Activated B cell treated with CpG ODN at 0.5 μM for 24 hours (primary cell): ENCODE measurements at regions not wholly inside any gene's neighbourhood (a gene's known extent, or its start where the extent isn't known, plus 50 kb on each side); places are given as distances from the start of the nearest gene placed in this dataset.

Source experiments
- ATAC-seq: fragments of 200-7000 bp; cut with Tn5 transposase; one replicate; pipeline ENCODE4 v1.10.0; 2021; ENCODE audit warnings: low read depth, mild to moderate bottlenecking, moderate library complexity
- CTCF ChIA-PET: fragments of 350-600 bp; sonication (Branson Sonifier 250); formaldehyde crosslinking; loops from one replicate; lab custom pipeline; 2021; ENCODE audit warnings: antibody characterized with exemption; lab: Charles Lee
- POLR2A ChIA-PET: fragments of 350-600 bp; sonication (Branson Sonifier 250); formaldehyde crosslinking; loops from one replicate; lab custom pipeline; 2021; ENCODE audit warnings: antibody characterized with exemption; lab: Charles Lee
- DNase-seq: peaks from one replicate; pipeline ENCODE4 v3.0.0; 2022
- H3K27ac Mint-ChIP-seq: one replicate; pipeline ENCODE4 v1.8.0; 2020; ENCODE audit warnings: mixed read lengths
- H3K27me3 Mint-ChIP-seq: one replicate; pipeline ENCODE4 v1.8.0; 2021; ENCODE audit warnings: mixed read lengths
- H3K36me3 Mint-ChIP-seq: one replicate; pipeline ENCODE4 v1.8.0; 2021; ENCODE audit warnings: low read depth, mixed read lengths
- H3K4me1 Mint-ChIP-seq: one replicate; pipeline ENCODE4 v1.8.0; 2021; ENCODE audit warnings: mixed read lengths
- H3K4me3 Mint-ChIP-seq: one replicate; pipeline ENCODE4 v1.8.0; 2020; ENCODE audit warnings: mild to moderate bottlenecking, mixed read lengths
- H3K9me3 Mint-ChIP-seq: one replicate; pipeline ENCODE4 v1.8.0; 2020; ENCODE audit warnings: mixed read lengths
- CTCF ChIP-seq: fragments of 200-600 bp; IDR thresholded peaks from one replicate; pipeline ENCODE4 v1.8.0; 2022; ENCODE audit warnings: antibody characterized with exemption, mild to moderate bottlenecking
- intact Hi-C: fragments of 100-400 bp; cut with micrococcal nuclease; formaldehyde crosslinking; loops from one replicate; pipeline ENCODE4 v1.15.1; 2024

DNA sequence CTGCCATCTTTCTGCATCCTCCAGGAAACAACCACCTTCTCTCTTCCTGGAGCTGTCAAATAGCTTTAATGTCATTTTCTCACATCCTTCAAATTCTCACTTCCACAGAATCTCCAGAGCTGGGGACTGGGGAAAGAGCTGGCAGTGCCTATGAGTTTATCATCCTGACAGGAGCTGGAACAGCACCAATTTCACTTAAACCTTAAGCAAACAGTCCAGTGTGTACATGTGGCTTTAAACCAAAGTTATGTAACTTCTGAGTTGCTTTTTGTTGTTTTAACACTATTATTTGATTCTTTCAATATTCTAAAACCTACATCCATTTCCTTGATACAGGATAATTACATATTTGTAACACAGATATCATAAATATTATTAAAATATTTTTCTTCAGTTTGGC lies 331.5 kb upstream of the ARGLU1 start:
- ChIA-PET POLR2A (no interaction called here), CTCF (no interaction called here)
- no peak for ATAC-seq
- DNase-seq: no peak
- H3K4me1 Mint-ChIP-seq: no peaks in the 10 kb centered on the region
- no peaks in the 10 kb centered on the region for H3K36me3 Mint-ChIP-seq
- peaks cover 3% of the 10 kb centered on the region for H3K27me3 Mint-ChIP-seq
- no peak for TF ChIP-seq CTCF
- H3K4me3 Mint-ChIP-seq: no peak overlapping the region
- H3K9me3 Mint-ChIP-seq: peaks cover 3% of the 10 kb centered on the region
- H3K27ac Mint-ChIP-seq: no peak overlapping the region
- intact Hi-C loops: no loop called here

DNA sequence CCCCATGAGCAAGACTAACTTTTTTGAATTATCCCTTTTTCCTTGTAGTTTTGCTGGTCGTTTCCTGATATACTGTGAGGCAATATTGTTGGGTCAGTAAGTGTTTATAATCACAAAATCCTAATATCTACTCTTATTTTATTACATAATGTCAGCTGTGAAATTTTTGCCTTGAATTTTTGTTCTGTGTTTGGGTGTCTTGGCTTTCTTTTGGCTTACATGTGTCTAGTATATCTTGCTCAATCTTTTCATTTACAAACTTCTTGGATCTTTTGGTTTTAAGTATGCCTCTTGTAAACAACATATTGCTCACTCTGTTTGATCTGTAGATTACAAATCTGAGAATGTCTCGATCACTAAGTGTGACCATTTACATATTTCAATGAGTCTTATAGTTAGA lies 330.3 kb upstream of the ARGLU1 start:
- DNase-seq: no peak
- ChIA-PET POLR2A (no interaction called here), CTCF (no interaction called here)
- TF ChIP-seq CTCF: no peak
- H3K27me3 Mint-ChIP-seq: peaks cover 3% of the 10 kb centered on the region
- intact Hi-C loops: no loop called here
- H3K4me1 Mint-ChIP-seq: no peaks in the 10 kb centered on the region
- peaks cover 3% of the 10 kb centered on the region for H3K9me3 Mint-ChIP-seq
- no peak overlapping the region for H3K27ac Mint-ChIP-seq
- H3K4me3 Mint-ChIP-seq: no peak overlapping the region
- H3K36me3 Mint-ChIP-seq: no peaks in the 10 kb centered on the region
- no peak for ATAC-seq

DNA sequence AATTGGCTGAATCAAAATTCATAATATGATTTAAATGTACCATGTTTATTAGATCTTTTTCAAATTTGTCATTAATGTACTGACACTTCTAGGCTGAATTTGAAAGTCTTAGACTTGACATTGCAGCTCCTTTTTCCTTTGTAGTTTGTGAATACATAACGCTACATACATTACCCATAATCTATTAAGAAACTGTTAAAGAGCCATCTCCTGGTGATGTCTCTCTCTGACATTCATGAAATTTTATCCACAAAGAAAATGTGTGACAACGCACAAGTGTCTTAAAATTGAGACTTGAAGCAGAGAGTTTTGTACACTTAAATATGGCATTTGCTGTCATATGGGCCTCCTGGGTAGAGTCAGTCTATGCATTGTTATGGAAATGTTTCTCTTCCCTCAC lies 320.2 kb upstream of the ARGLU1 start:
- TF ChIP-seq CTCF: no peak
- intact Hi-C loops: no loop called here
- Mint-ChIP-seq H3K27me3 (peaks cover 2% of the 10 kb centered on the region), H3K4me3 (no peak overlapping the region), H3K36me3 (no peaks in the 10 kb centered on the region), H3K4me1 (no peaks in the 10 kb centered on the region), H3K9me3 (no peaks in the 10 kb centered on the region), H3K27ac (no peak overlapping the region)
- no peak for ATAC-seq
- CTCF ChIA-PET: no interaction called here
- POLR2A ChIA-PET: no interaction called here
- no peak for DNase-seq

DNA sequence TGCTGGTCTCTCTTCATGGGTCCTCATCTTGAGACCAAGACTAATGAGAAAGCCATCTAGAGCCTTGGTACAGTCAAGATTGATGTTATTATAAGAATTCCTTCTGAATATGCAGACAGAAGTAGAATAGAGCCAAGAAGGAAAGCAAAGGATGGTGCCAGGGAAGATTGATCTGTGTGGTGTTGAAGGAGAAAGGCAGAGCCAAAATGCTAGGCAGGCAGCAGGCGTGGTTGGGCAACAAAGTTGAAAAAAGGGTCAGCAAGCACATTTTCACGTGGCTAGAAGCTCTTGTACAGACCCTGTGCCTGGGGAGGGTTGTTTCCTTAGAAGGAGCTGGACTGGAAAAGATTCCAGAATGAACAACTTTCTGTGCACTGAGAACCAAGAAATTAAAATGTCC lies 319.7 kb upstream of the ARGLU1 start:
- H3K27me3 Mint-ChIP-seq: peaks cover 2% of the 10 kb centered on the region
- H3K9me3 Mint-ChIP-seq: no peaks in the 10 kb centered on the region
- DNase-seq (no peak), ATAC-seq (no peak)
- no peaks in the 10 kb centered on the region for H3K36me3 Mint-ChIP-seq
- CTCF ChIA-PET: no interaction called here
- POLR2A ChIA-PET: no interaction called here
- no peaks in the 10 kb centered on the region for H3K4me1 Mint-ChIP-seq
- no peak for TF ChIP-seq CTCF
- no peak overlapping the region for H3K4me3 Mint-ChIP-seq
- no peak overlapping the region for H3K27ac Mint-ChIP-seq
- intact Hi-C loops: no loop called here

- H3K27me3 Mint-ChIP-seq: peaks cover 2% of the 10 kb centered on the region
These were observed 316.0 kb upstream of the ARGLU1 start for GRCh38 chr13:106883976-106884375.

More at GRCh38 chr13:106883976-106884375, 316.0 kb upstream of the ARGLU1 start:
- intact Hi-C loops: no loop called here
- no peak for TF ChIP-seq CTCF
- no peak for DNase-seq
- ATAC-seq: no peak
- no peak overlapping the region for H3K4me3 Mint-ChIP-seq
- H3K4me1 Mint-ChIP-seq: no peaks in the 10 kb centered on the region
- no peaks in the 10 kb centered on the region for H3K36me3 Mint-ChIP-seq
- no peak overlapping the region for H3K27ac Mint-ChIP-seq
- H3K9me3 Mint-ChIP-seq: no peaks in the 10 kb centered on the region
- ChIA-PET CTCF (no interaction called here), POLR2A (no interaction called here)
